Effector memory CD4-positive, alpha-beta T cell (primary cell): ENCODE measurements at regions not wholly inside any gene's neighbourhood (a gene's known extent, or its start where the extent isn't known, plus 50 kb on each side); places are given as distances from the start of the nearest gene placed in this dataset.

Experiments
- DNase-seq, 3 donors: peaks; one replicate each; pipeline ENCODE4 v3.0.0-alpha.2; 2020
- H3K27ac ChIP-seq: 2 replicates; pipeline ENCODE4 v1.7.0; 2013; ENCODE audit warnings: mild to moderate bottlenecking, low read length, moderate library complexity; ENCODE audit not compliant: insufficient read depth, poor library complexity, severe bottlenecking
- H3K27me3 ChIP-seq: replicated peaks from 2 replicates; pipeline ENCODE4 v1.7.0; 2013; ENCODE audit warnings: mild to moderate bottlenecking, low read length; ENCODE audit not compliant: insufficient read depth, control insufficient read depth, poor library complexity, severe bottlenecking
- H3K36me3 ChIP-seq: 2 replicates; pipeline ENCODE4 v1.7.0; 2013; ENCODE audit warnings: mild to moderate bottlenecking, low read length, moderate library complexity; ENCODE audit not compliant: control insufficient read depth, insufficient read depth
- H3K4me1 ChIP-seq: 2 replicates; pipeline ENCODE4 v1.7.0; 2013; ENCODE audit warnings: low read length, mild to moderate bottlenecking; ENCODE audit not compliant: control insufficient read depth, insufficient read depth, poor library complexity, severe bottlenecking
- H3K4me3 ChIP-seq: 2 replicates; pipeline ENCODE4 v1.7.0; 2013; ENCODE audit warnings: low read length, low read depth, mild to moderate bottlenecking; ENCODE audit not compliant: insufficient read depth, poor library complexity, severe bottlenecking
- H3K9me3 ChIP-seq: 2 replicates; pipeline ENCODE4 v1.7.0; 2013; ENCODE audit warnings: mild to moderate bottlenecking, low read length, moderate library complexity; ENCODE audit not compliant: control insufficient read depth

- Histone ChIP-seq H3K4me3 (no peak overlapping the region), H3K36me3 (no peaks in the 10 kb centered on the region), H3K27me3 (no peaks in the 10 kb centered on the region), H3K27ac (no peak overlapping the region), H3K4me1 (no peaks in the 10 kb centered on the region), H3K9me3 (no peaks in the 10 kb centered on the region)
- no peak for DNase-seq
These were observed 233.3 kb upstream of the FOXN3 start for GRCh38 chr14:89650077-89650978.

DNA sequence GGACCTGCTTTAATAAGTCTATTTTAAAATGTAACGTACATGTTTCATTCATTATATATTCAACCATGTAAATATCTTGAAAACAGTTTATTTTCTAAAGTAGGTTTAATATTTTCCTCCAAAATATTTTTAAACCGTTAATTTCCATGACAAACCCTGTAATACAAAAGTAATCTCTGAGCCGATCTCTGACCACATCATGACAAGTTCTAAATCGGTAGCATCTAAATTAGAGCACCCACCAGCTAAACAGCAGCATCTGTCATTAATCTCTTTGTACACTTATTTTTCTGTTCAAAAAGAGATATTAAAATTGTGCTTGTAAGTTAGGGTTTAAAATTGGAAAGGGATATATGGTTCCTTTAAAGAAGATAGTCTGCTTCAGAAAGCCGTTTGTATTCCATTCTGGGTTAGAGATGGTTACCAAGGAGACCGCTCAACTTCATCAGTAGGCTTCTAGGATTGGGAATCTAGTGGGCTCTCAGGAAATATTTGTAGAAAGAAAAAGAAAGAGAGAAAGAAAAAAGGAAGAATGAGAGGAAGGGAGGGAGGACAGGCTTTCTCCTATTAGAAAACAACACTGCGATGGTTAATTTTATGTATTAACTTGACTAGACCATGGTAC, 232.5 kb upstream of the FOXN3 start:
- H3K36me3 ChIP-seq = no peaks in the 10 kb centered on the region
- no peak overlapping the region for H3K27ac ChIP-seq
- H3K4me3 ChIP-seq = no peak overlapping the region
- no peaks in the 10 kb centered on the region for H3K9me3 ChIP-seq
- no peaks in the 10 kb centered on the region for H3K27me3 ChIP-seq
- H3K4me1 ChIP-seq = no peaks in the 10 kb centered on the region
- no peak for DNase-seq

DNA sequence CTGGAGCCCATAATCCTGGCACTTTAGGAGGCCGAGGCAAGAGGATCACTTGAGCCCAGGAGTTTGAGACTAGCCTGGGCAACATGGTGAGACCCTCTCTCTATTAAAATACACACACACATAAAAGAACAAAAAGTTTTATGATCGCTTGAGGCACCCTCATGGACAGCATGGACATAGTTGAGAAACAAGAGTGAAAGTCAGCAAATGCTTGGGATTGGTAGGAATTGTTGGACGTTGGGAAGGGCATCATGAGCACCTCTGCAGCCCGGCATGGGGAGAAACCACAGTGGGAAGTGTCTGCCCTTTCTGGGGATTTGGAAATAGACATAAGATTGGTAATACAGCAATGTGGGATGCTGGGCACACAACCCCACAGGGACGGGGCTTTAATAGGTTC, 231.9 kb upstream of the FOXN3 start:
- H3K27me3 ChIP-seq = no peaks in the 10 kb centered on the region
- no peaks in the 10 kb centered on the region for H3K4me1 ChIP-seq
- H3K4me3 ChIP-seq = no peak overlapping the region
- H3K9me3 ChIP-seq = no peaks in the 10 kb centered on the region
- DNase-seq = no peak
- no peak overlapping the region for H3K27ac ChIP-seq
- no peaks in the 10 kb centered on the region for H3K36me3 ChIP-seq

- DNase-seq = no peak
- Histone ChIP-seq H3K4me1 (no peaks in the 10 kb centered on the region), H3K4me3 (no peak overlapping the region), H3K27ac (no peak overlapping the region), H3K36me3 (no peaks in the 10 kb centered on the region), H3K9me3 (no peaks in the 10 kb centered on the region), H3K27me3 (no peaks in the 10 kb centered on the region)
These were observed 231.5 kb upstream of the FOXN3 start for GRCh38 chr14:89648510-89648909.

DNA sequence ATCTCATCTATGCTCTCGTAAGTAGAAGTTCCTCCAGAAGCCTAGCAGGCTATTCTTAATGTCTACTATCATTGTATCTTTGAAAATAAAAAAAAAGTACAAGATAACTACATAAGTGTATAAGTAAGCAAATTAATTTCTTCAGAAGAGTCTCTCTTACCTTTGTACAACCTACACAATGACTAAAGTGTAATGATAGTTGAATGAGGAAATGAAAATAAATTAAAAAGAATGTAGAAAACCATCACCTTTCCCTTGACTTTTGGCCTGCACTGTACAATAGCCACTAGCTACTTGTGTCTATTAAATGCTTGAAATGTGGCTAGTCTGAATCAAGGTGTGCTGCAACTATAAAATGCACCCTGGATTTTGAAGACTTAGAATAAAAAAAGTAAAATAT, 229.9 kb upstream of the FOXN3 start:
- Histone ChIP-seq H3K9me3 (no peaks in the 10 kb centered on the region), H3K36me3 (no peaks in the 10 kb centered on the region), H3K27ac (no peak overlapping the region), H3K27me3 (no peaks in the 10 kb centered on the region), H3K4me3 (no peak overlapping the region), H3K4me1 (peaks cover 4% of the 10 kb centered on the region)
- DNase-seq = no peak

DNA sequence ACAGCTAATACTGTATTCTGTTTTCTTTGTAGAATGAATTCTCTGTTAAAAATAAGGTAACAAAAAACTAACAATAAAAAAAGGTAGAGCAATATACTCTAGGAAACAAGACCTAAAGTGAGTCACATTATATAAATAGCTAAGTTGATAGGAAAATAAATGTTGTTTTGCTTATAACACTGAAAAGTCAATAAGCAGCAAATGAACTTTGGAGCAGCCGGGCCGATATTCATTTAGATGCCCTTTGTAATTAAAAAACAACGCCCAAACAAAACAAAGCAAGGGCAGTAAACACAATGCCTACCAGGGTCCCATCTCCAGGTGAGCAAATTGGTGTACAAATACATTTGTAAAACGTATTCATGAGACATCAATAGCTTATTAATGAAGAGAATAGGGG, 227.6 kb upstream of the FOXN3 start:
- no peak overlapping the region for H3K27ac ChIP-seq
- no peaks in the 10 kb centered on the region for H3K27me3 ChIP-seq
- no peak for DNase-seq
- no peaks in the 10 kb centered on the region for H3K36me3 ChIP-seq
- H3K9me3 ChIP-seq = no peaks in the 10 kb centered on the region
- H3K4me3 ChIP-seq = no peak overlapping the region
- H3K4me1 ChIP-seq = peaks cover 10% of the 10 kb centered on the region

DNA sequence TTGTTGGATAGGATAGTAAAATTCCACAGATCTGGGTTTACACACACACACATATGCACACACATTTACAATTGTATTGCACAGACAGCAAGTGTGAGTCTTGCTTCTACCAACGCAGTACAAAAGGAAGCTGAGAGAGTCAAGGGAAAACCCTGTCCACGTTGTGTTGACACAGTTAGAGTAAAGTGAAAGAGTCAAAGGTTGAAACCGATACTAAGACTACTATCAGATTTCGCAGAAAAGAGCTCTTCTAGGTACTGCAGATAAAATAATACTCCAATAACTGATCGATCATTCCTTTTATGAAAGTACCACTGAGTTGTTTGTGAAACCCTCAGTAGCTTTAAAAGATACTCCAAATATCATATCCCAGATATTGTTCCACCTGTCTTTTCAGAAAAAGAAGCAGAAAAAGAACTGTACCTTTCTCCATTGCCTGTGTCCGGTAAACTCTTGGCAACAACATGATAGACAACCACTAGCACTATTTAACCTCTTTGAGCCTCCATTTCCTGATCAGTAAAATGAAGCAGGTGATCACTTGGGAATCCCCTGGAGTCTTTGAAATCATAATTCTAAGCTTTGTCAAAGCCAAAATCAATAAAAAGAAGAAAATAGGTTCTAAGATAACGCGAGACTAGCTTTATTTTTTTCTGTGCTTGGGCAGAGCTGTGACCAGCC, 224.6 kb upstream of the FOXN3 start:
- Histone ChIP-seq H3K9me3 (no peaks in the 10 kb centered on the region), H3K36me3 (no peaks in the 10 kb centered on the region), H3K27me3 (no peaks in the 10 kb centered on the region), H3K4me1 (peaks cover 14% of the 10 kb centered on the region), H3K27ac (peak overlapping the region; percentile 66), H3K4me3 (peak overlapping the region; percentile 21)
- DNase-seq = no peak

- peaks cover 14% of the 10 kb centered on the region for H3K4me1 ChIP-seq
- no peak overlapping the region for H3K27ac ChIP-seq
- H3K4me3 ChIP-seq = no peak overlapping the region
- no peak for DNase-seq
- H3K36me3 ChIP-seq = no peaks in the 10 kb centered on the region
- H3K9me3 ChIP-seq = no peaks in the 10 kb centered on the region
- no peaks in the 10 kb centered on the region for H3K27me3 ChIP-seq
These were observed 223.1 kb upstream of the FOXN3 start for GRCh38 chr14:89640141-89640540.

DNA sequence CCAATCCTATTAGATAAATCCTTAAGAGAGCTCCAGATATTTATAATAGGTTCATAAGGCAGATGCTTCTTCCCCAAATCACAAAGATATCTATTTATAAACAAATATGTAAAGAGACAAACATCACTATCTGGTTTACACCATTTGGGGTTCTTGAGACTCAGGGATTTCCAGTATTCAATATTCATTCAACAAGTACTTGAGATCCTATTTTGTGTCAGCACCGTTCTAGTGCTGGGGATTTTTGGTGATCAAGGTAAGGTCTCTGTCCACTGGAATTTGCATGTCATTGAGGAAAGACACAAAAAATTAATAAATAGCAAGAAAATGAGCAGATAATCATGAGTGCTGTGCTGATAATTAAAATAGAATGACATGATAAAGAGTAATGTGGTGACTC, 222.7 kb upstream of the FOXN3 start:
- H3K27me3 ChIP-seq = no peaks in the 10 kb centered on the region
- H3K4me3 ChIP-seq = no peak overlapping the region
- DNase-seq = no peak
- no peaks in the 10 kb centered on the region for H3K9me3 ChIP-seq
- H3K27ac ChIP-seq = no peak overlapping the region
- no peaks in the 10 kb centered on the region for H3K36me3 ChIP-seq
- H3K4me1 ChIP-seq = peaks cover 14% of the 10 kb centered on the region

- H3K4me3 ChIP-seq = peak overlapping the region; percentile 23
- H3K27me3 ChIP-seq = no peaks in the 10 kb centered on the region
- H3K27ac ChIP-seq = no peak overlapping the region
- no peaks in the 10 kb centered on the region for H3K9me3 ChIP-seq
- peaks cover 14% of the 10 kb centered on the region for H3K4me1 ChIP-seq
- H3K36me3 ChIP-seq = no peaks in the 10 kb centered on the region
- no peak for DNase-seq
These were observed 221.9 kb upstream of the FOXN3 start for GRCh38 chr14:89638891-89639290.
